Skeletal muscle tissue (tissue), 3 donors: ENCODE measurements at regions not wholly inside any gene's neighbourhood (a gene's known extent, or its start where the extent isn't known, plus 50 kb on each side); places are given as distances from the start of the nearest gene placed in this dataset.
A peak's percentile ranks its signal among the peaks of the same experiment; 100 is the strongest.

ENCODE experiments used
- H3K27ac ChIP-seq: one replicate; pipeline ENCODE4 v1.7.0; 2013; ENCODE audit warnings: mild to moderate bottlenecking, low read depth, low read length, inconsistent platforms
- H3K27me3 ChIP-seq, 3 donors: one replicate each; pipeline ENCODE4 v1.7.0; 2013; ENCODE audit warnings: low read length in 3 of 3; ENCODE audit not compliant: control insufficient read depth in 3 of 3, insufficient read depth in 3 of 3
- H3K36me3 ChIP-seq, 3 donors: one replicate each; pipeline ENCODE4 v1.7.0; 2013; ENCODE audit warnings: low read length in 3 of 3; ENCODE audit not compliant: control insufficient read depth in 3 of 3, insufficient read depth in 3 of 3
- H3K4me1 ChIP-seq, 3 donors: one replicate each; pipeline ENCODE4 v1.7.0; 2013; ENCODE audit warnings: low read length in 3 of 3, mild to moderate bottlenecking in 3 of 3; ENCODE audit not compliant: control insufficient read depth in 3 of 3, insufficient read depth in 3 of 3
- H3K4me3 ChIP-seq, 3 donors: one replicate each; pipeline ENCODE4 v1.7.0; 2013; ENCODE audit warnings: low read length in 3 of 3
- H3K9ac ChIP-seq, 3 donors: one replicate each; pipeline ENCODE4 v1.7.0; 2013; ENCODE audit warnings: low read length in 3 of 3, mild to moderate bottlenecking in 3 of 3, moderate library complexity in 2 of 3, low read depth in 1 of 3
- H3K9me3 ChIP-seq, 3 donors: one replicate each; pipeline ENCODE4 v1.7.0; 2013; ENCODE audit warnings: low read length in 3 of 3; ENCODE audit not compliant: control insufficient read depth in 3 of 3
- donor health status: Osteomylitis.

DNA sequence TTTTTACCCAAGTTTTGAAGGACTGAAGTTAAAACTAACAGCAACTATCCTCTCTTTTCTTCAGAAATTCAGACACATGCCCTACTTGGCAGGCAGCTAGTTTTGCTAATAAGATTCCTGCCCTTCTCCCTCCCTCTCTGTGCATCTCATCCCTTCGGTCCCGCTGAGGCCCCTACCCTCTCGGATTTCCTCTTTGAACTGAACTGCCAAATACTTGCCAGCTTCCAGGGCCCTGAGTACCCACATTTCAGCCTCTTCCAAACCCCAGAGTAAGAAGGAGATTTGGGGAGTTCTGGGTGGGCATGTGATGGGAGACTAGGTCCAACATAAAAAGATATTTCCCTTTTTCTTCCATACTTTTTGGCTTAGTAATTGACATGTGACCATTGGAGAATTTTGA lies 116.5 kb upstream of the JUN start:
- H3K27me3 ChIP-seq = no peaks in the 10 kb centered on the region
- peak overlapping the region; percentile 94 for H3K27ac ChIP-seq
- H3K36me3 ChIP-seq = no peaks in the 10 kb centered on the region
- H3K9me3 ChIP-seq = no peaks in the 10 kb centered on the region
- H3K9ac ChIP-seq = peak overlapping the region in 2 of 3 donors; percentile 1 to 33
- peak overlapping the region in 1 of 3 donors; percentile 4 for H3K4me3 ChIP-seq
- H3K4me1 ChIP-seq = peaks cover 65 to 76% (median 66%) of the 10 kb centered on the region in 3 donors

DNA sequence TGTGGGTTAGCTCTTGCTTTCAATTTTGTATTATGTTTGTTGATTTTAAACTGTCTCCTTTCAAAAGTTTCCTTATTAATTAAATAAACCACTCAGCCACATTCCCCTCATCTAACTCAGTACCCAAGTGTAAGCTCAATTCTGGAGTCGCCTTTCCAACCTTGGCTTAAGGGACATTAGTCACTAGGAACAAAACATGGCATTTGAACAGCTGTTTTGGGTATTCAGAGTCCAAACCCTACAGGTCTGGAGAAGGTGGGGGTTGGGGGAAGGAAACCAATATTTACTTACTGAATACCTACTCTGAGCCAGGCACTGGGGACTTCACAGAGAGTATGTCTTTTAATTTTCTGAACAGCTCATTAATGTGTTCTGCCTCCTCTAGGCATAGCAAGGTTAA lies 117.2 kb upstream of the JUN start:
- Histone ChIP-seq H3K4me3 (no peak overlapping the region), H3K27ac (peak overlapping the region; percentile 94), H3K9me3 (no peaks in the 10 kb centered on the region), H3K4me1 (peaks cover 59 to 70% (median 60%) of the 10 kb centered on the region in 3 donors), H3K36me3 (no peaks in the 10 kb centered on the region), H3K27me3 (no peaks in the 10 kb centered on the region), H3K9ac (no peak overlapping the region)

DNA sequence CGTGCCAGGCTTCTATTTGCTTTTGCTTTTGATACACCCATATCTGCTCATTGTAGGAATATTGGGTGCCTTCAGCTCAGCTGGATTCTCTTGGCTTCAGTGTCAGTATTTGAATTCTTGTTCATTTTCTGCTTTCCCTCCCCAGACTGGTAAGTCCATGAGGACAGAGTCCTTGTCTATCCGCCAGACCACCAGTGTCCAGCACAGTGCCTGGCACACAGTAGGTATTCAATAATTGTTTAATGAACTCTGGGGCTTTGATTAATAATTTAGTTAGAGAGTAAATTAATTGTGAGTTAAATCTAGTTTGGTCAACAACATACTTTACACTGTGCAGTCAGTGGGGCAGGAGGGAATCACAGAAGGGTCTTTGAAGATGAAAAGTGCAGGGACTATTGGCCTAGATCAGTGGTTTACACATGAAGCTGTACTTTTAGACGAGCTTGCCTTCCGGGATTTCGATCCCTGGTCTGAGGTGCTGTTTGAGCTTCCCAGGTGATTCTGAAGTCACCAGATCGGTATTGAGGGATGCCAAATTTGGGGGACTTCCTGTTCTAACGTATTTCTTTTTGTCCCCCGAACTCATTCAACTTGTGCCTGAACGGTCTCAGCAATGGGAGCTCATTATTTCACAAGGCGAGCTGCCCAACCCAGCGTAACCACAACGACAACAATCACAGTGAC lies 119.1 kb upstream of the JUN start:
- Histone ChIP-seq H3K27me3 (no peaks in the 10 kb centered on the region), H3K9ac (peak overlapping the region; percentile 89 to 94 (median 92)), H3K27ac (peak overlapping the region; percentile 94), H3K4me1 (peaks cover 40 to 51% (median 40%) of the 10 kb centered on the region in 3 donors), H3K9me3 (no peaks in the 10 kb centered on the region), H3K4me3 (peak overlapping the region; percentile 77 to 84 (median 84)), H3K36me3 (no peaks in the 10 kb centered on the region)

DNA sequence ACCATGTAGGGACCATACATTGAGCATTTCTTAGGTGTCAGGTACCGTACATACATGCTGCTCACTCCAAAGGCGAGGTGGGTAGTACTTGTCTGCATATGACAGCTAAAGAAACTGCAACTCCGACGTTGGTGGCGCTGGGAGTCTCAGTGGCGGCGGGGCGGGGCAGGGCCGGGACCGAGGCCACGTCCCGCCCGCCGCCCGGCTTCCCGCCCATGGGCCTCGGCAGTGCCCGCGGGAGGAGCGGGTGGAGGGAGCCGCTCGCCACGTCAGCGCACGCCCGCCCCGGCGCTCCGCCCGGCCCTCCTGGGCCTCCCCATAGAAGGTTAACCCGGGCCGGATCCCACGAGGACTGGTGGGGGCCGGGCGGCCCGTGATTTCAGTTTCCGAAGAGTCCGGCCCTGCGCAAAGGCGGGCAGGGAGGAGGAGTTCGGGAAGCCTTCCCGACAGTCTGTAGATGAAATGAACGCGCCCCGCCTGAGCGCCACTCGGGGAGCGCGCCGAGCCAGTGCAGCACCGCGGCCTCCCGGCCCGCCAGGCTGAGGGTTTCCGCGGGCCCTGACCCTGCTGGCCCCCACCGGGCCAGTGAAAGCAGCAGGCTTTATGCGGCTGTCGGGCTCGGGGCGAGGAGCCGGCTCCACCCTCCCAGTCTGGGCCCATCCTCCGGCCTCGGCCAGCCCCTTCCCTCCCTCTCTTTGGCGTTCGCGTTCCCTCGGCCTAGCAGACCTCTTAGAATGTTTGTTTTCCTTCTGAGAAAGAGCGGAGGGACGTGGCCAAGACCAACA lies 119.9 kb upstream of the JUN start:
- Histone ChIP-seq H3K36me3 (no peaks in the 10 kb centered on the region), H3K27ac (peak overlapping the region; percentile 94), H3K9ac (peak overlapping the region; percentile 89 to 94 (median 92)), H3K4me3 (peak overlapping the region; percentile 77 to 84 (median 84)), H3K27me3 (no peaks in the 10 kb centered on the region), H3K9me3 (no peaks in the 10 kb centered on the region), H3K4me1 (peaks cover 34 to 48% (median 39%) of the 10 kb centered on the region in 3 donors)

DNA sequence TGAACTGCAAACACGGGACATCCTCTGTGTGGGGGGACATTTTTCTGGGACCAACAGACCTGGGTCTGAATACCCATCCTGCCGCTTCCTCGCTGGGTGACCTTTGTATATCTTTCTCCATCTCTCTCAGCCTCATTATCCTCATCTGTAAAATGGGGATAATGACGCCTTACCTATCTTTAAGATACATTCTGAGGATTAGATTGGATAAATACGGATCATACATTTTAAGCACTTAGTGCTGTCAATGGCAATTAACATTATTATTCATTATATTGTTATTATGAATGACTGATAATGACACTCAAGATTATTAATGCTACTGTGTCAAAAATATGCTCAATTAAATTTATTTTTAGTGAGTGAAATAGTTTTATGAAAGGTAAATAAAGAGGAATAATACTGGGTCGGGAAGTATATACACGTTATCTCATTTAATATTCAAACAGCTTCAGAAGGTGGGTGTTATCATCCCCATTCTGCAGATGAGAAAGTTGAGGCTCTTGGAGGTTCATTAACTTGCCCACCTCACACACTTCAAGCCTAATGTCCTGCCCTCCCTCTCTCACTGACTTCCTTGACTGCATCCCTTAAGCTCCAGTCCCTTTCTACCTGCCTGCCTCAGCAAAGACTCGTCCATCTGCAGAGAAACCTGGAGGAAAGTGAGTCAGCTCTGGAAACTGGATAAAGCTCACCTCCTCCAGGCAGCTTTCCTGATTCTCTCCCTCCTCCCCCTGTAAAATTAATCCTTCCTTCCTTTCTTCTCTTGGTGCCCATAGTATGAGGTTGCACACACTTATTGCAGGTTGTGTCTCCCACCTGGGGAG lies 120.7 kb upstream of the JUN start:
- peak overlapping the region; percentile 94 for H3K27ac ChIP-seq
- H3K4me1 ChIP-seq = peaks cover 26 to 40% (median 31%) of the 10 kb centered on the region in 3 donors
- no peaks in the 10 kb centered on the region for H3K36me3 ChIP-seq
- H3K9ac ChIP-seq = peak overlapping the region; percentile 89 to 92 (median 89)
- no peaks in the 10 kb centered on the region for H3K9me3 ChIP-seq
- peak overlapping the region; percentile 71 to 77 (median 72) for H3K4me3 ChIP-seq
- no peaks in the 10 kb centered on the region for H3K27me3 ChIP-seq

DNA sequence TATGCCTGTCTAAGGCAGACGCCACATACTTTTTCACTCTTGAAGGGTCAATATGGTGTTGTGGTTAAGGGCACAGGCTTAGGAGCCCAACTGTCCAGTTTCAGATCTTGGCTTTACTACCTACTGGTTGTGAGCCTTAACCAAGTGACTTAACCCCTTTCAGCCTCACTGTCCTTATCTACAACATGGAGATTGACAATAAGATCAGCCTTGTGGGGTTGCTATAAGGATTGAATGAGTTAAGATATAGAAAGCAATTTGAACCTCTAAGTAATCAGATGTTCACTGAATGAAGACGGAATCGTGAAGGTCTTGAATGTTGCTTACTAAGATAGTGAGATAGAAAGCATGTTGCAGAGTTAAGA lies 121.3 kb upstream of the JUN start:
- H3K4me1 ChIP-seq = peaks cover 20 to 34% (median 28%) of the 10 kb centered on the region in 3 donors

DNA sequence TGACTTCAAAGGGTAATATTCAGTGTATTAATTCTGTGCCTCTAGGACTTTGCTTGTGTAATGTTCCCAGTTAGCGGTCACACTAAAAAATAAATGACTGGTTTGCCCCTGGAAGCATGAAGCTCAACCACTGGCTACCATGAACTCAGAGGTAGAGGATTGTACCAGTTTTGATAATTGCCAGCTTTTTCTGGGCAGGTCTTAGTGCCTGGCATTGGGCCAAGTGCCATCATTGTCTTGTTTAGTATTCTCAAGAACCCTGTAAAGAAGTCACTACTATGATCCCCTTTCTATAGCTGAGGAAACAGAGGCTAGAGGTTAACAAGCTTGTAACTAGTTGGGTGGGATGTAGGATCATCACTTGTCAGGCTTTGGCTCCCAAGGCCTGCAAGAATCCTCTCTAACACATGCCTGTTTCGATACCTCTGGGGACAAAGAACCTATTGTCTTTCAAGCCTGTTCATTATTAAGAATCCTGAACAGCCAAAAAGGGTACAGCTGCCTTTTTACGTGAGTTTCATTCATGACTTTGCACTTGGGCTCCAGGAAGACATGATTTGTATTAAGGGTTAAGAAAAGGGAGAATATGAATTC lies 121.9 kb upstream of the JUN start:
- Histone ChIP-seq H3K9ac (no peak overlapping the region), H3K27ac (peak overlapping the region; percentile 94), H3K36me3 (no peaks in the 10 kb centered on the region), H3K9me3 (no peaks in the 10 kb centered on the region), H3K4me3 (no peak overlapping the region), H3K27me3 (no peaks in the 10 kb centered on the region), H3K4me1 (peaks cover 14 to 28% (median 22%) of the 10 kb centered on the region in 3 donors)

More for the DNA sequence above, 121.3 kb upstream of the JUN start:
- no peaks in the 10 kb centered on the region for H3K27me3 ChIP-seq
- H3K9ac ChIP-seq = no peak overlapping the region
- H3K9me3 ChIP-seq = no peaks in the 10 kb centered on the region
- H3K4me3 ChIP-seq = no peak overlapping the region
- no peaks in the 10 kb centered on the region for H3K36me3 ChIP-seq
- H3K27ac ChIP-seq = peak overlapping the region; percentile 94

DNA sequence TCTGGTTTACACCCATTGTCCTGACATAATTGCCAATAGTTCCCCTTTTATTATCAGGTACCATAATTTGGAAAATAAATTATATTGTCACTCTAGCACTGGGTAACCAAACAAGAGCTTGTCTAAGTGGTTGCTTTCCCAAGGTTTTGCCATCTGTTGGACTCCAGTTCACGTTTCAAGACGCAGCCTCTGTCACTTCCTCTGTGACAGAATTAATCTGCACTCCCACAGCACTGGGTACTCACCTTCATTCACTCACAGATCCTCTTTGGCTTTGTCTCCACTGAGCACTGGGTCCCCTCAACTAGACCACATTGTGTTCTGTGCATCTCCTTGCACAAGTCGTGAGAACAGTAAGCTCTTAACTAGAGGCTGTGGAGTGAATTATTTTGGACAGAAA lies 123.6 kb upstream of the JUN start:
- H3K36me3 ChIP-seq = no peaks in the 10 kb centered on the region
- H3K4me3 ChIP-seq = no peak overlapping the region
- no peak overlapping the region for H3K9ac ChIP-seq
- H3K9me3 ChIP-seq = no peaks in the 10 kb centered on the region
- H3K27ac ChIP-seq = no peak overlapping the region
- H3K4me1 ChIP-seq = peaks cover 9 to 20% (median 11%) of the 10 kb centered on the region in 3 donors
- H3K27me3 ChIP-seq = no peaks in the 10 kb centered on the region

DNA sequence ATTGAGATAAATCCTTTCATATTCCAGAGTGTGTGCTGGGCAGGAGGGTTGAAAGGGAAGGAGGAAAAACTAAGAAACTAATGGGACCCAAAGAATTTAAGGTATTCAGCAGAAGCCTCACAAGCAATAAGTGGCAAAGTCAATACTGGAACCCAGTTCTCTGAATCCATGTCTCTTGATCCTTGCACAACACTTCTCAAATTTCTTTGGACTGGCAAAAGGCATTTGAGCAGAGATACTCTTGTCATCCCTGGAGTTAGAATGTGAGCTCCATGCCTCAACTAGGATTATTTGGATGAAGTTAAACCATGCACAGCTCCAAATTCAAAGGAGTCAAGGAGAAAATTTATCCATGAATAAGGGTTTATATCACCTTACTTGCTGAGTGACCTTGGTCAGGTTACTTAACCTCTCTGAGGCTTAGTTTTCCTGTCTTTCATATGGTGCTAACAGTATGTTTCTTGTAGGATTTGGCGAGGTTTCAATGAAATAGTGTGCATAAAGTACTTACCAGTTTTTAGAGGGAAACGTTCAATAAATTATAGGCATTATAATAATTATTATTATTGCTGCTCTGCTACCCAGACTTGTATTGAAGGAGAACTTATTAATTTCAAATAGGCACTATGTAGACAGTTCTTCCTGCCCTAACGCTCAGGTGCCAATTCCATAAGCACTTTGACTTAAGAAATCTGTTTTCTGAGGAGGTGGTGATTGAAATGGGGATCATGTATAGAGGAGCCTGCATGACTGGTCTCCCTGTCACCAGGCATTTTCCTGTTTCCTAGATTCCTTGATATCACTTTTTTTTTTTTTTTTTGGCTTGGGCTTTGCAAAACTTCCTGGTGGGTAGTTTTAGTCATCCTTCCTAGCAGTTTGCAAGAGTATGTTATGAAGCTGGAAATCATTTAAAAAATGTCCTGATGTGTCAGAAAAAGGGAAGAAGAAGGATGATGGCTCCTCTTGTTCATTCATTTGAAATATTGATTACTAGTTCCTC lies 125.0 kb upstream of the JUN start:
- Histone ChIP-seq H3K27ac (no peak overlapping the region), H3K36me3 (no peaks in the 10 kb centered on the region), H3K9ac (no peak overlapping the region), H3K4me1 (peaks cover 2 to 12% (median 4%) of the 10 kb centered on the region in 3 donors), H3K4me3 (no peak overlapping the region), H3K9me3 (no peaks in the 10 kb centered on the region), H3K27me3 (no peaks in the 10 kb centered on the region)
